Heart left ventricle (tissue), 16 donors: ENCODE measurements at regions not wholly inside any gene's neighbourhood (a gene's known extent, or its start where the extent isn't known, plus 50 kb on each side); places are given as distances from the start of the nearest gene placed in this dataset.

Experiments used
- ATAC-seq, 4 donors: fragments of 200-7000 bp; cut with Tn5 transposase; one replicate each; pipeline ENCODE4 v1.9.1; 2020 to 2022; ENCODE audit warnings: moderate library complexity in 4 of 4, mild to moderate bottlenecking in 3 of 4, moderate number of reproducible peaks in 1 of 4
- DNase-seq, 5 donors: peaks; one replicate each; pipeline ENCODE4 v3.0.0-alpha.2; 2020
- H3K27ac ChIP-seq, 12 donors: fragments of 200-600 bp; sonication (generic) in 4 of 12; one replicate each; pipeline versions ENCODE4 v1.5.0 to v1.8.0; 2016 to 2022; ENCODE audit warnings: mild to moderate bottlenecking in 2 of 12
- H3K27me3 ChIP-seq, 9 donors: fragments of 200-600 bp; sonication (generic) in 2 of 9; one replicate each; pipeline versions ENCODE4 v1.5.1 to v1.8.0; 2016 to 2022; ENCODE audit warnings: mild to moderate bottlenecking in 3 of 9
- H3K36me3 ChIP-seq, 9 donors: fragments of 200-600 bp; sonication (generic) in 2 of 9; one replicate each; pipeline versions ENCODE4 v1.5.0 to v1.8.0; 2018 to 2022; ENCODE audit warnings: mild to moderate bottlenecking in 2 of 9
- H3K4me1 ChIP-seq, 12 donors: fragments of 200-600 bp; sonication (generic) in 4 of 12; one replicate each; pipeline versions ENCODE4 v1.5.0 to v1.8.0; 2016 to 2022; ENCODE audit warnings: mild to moderate bottlenecking in 3 of 12
- H3K4me3 ChIP-seq, 12 donors: fragments of 200-600 bp; sonication (generic) in 4 of 12; one replicate each; pipeline versions ENCODE4 v1.5.0 to v1.8.0; 2017 to 2022; ENCODE audit warnings: mild to moderate bottlenecking in 9 of 12, moderate library complexity in 4 of 12
- H3K9me3 ChIP-seq, 12 donors: fragments of 200-600 bp; sonication (generic) in 4 of 12; one replicate each; pipeline versions ENCODE4 v1.5.0 to v1.8.0; 2016 to 2022; ENCODE audit warnings: mild to moderate bottlenecking in 1 of 12
- POLR2A ChIP-seq, 2 donors: fragments of 450-650 bp; IDR thresholded peaks; one replicate each; pipeline ENCODE4 v1.6.1; 2017; ENCODE audit warnings: antibody characterized with exemption in 2 of 2, mild to moderate bottlenecking in 2 of 2, moderate library complexity in 2 of 2
- WGBS, 4 donors: extraction: QIAGEN DNeasy Blood & Tissue Kit in 2 of 4; methylation state at CpG; one replicate each; pipeline versions ENCODE4 v1.1.5 to v1.1.7; 2013 to 2018; 5-methylcytosine and 5-hydroxymethylcytosine counted together
- intact Hi-C, 10 donors: fragments of 100-400 bp; cut with DNase I; formaldehyde crosslinking; loops; one replicate each; pipeline versions ENCODE4 v1.11.1 to v1.14.2; 2022
- TF ChIP-seq, protein P1 (sequence below), 12 donors: fragments of 200-600 bp; sonication (generic) in 4 of 12; IDR thresholded peaks; one replicate each; pipeline versions ENCODE4 v1.5.0 to v1.8.0; 2018 to 2022; ENCODE audit warnings: antibody characterized with exemption in 12 of 12, mild to moderate bottlenecking in 5 of 12
- donor health status: ischemic (EF 13 %, LVEDD 7.1; RV severe dilation, severe dysfunction).
- donor health status: healthy with polysubstance abuse.
- donor health status: DM: no; HTN: yes; CAD: no.
- donor health status: DM: no; HTN: no; CAD: no.
- donor health status: ischemic (EF 25% LVEDD 6.9; RV normal size, moderate dysfunction).
- donor health status: ischemic (EF 25% LVEDD 5.7; RV mildly dilated, moderate dysfunction).
- donor health status: healthy.
- donor health status: DM: yes; HTN: yes; CAD: no.
- donor health status: ischemic (EF 35%, LVEDD 5.7; RV mildly dilated, moderate dysfunction).
- donor health status: nonischemic (EF 11% LVEDD 7.7; RV severe dilation, severe dysfunction).
- donor health status: DM: yes; HTN: yes; CAD: no.
- donor health status: PGD.
- donor health status: ischemic (EF 29% LVEDD 5.4; RV normal size, mild dysfunction).
- donor health status: nonischemic (EF 23%, LVEDD 6.1; RV moderate dilation, normal function).

DNA sequence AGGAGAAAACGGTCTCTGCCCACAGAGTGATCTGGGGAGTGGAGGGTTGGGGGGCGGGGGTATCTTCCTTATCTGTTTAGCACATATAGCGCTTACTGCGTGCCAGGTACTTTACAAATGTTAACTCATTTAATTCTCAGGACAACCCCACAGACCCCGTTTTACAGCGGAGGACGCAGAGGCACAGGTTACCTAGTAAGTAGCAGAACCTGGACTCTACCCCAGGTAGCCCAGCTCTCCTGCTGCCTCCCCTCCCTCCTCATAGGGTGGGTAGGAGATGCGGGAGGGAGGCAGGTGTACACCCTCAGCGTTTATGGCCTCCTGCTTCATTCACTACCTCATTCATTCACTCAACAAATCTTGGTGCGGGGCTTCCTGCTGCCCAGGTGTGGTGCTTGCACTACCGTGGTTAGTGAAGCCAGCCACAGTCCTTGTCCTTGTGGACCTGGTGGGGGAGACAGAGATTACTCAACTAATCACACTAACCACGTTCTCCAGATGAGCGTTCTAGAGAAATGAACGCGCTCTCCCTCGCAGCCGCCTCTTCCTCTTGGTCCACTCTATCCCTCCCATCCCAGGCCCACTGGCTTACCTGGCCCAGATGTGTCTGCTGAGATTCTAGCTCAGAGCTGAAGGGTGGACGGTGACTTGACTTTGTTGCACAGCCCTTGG is 102.0 kb downstream of the IER5 start:
- TF ChIP-seq POLR2A (IDR thresholded peaks at IDR 0.05), result no peak
- TF ChIP-seq, protein P1, sequence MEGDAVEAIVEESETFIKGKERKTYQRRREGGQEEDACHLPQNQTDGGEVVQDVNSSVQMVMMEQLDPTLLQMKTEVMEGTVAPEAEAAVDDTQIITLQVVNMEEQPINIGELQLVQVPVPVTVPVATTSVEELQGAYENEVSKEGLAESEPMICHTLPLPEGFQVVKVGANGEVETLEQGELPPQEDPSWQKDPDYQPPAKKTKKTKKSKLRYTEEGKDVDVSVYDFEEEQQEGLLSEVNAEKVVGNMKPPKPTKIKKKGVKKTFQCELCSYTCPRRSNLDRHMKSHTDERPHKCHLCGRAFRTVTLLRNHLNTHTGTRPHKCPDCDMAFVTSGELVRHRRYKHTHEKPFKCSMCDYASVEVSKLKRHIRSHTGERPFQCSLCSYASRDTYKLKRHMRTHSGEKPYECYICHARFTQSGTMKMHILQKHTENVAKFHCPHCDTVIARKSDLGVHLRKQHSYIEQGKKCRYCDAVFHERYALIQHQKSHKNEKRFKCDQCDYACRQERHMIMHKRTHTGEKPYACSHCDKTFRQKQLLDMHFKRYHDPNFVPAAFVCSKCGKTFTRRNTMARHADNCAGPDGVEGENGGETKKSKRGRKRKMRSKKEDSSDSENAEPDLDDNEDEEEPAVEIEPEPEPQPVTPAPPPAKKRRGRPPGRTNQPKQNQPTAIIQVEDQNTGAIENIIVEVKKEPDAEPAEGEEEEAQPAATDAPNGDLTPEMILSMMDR (IDR thresholded peaks at IDR 0.05), result no peak
- peak in 2 of 4 donors; percentile 18 to 56 for ATAC-seq
- Histone ChIP-seq H3K9me3 (peaks cover 0 to 5% (median 0%) of the 10 kb centered on the region in 12 donors), H3K4me1 (peaks cover 0 to 11% (median 5%) of the 10 kb centered on the region in 12 donors), H3K4me3 (peak overlapping the region in 7 of 12 donors; percentile 28 to 40 (median 36)), H3K27ac (no peak overlapping the region), H3K36me3 (no peaks in the 10 kb centered on the region), H3K27me3 (peaks cover 0 to 17% (median 0%) of the 10 kb centered on the region in 9 donors)
- 60 to 73% (median 64%) methylated on average over 17 to 18 of the region's 18 CpGs for WGBS, 4 donors
- intact Hi-C loops, result loop anchor here in 9 of 10 donors (1.0 to 2.0 kb wide), 5 partner anchors 233 to 236 kb away; no protein-coding TSS in a partner anchor
- no peak for DNase-seq

DNA sequence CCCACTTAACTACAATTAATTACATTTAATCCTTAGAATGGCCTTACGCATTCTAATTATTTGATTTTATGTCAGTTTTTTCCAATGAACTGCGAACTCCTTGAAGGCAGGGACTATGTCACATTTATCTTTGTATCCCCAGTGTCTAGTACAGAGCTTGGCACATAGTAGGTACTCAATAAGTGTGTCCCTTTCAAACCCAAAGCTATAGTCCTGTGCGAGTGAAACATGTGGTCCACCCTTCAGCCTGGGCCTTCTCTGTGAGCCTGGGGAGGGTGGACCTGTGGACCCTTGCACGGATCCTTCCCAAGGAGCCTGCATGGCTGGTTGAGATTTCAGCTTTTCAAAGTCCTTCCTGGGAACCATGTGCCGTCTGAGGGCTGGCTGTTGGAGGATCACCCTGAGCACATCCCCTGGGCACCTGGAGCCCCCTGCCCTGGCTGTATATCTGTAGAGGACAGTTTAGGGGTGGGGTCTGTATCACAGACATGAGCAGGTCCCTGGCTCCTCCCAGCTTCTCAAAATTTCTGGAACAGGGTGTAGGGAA is 103.1 kb downstream of the IER5 start:
- intact Hi-C loops, result loop anchor here in 3 of 10 donors (2.0 kb wide), 2 partner anchors 233 to 235 kb away; no protein-coding TSS in a partner anchor
- Histone ChIP-seq H3K4me1 (peaks cover 0 to 11% (median 5%) of the 10 kb centered on the region in 12 donors), H3K27ac (no peak overlapping the region), H3K4me3 (no peak overlapping the region), H3K36me3 (no peaks in the 10 kb centered on the region), H3K9me3 (peaks cover 0 to 5% (median 0%) of the 10 kb centered on the region in 12 donors), H3K27me3 (peaks cover 0 to 17% (median 0%) of the 10 kb centered on the region in 9 donors)
- WGBS, 4 donors, result 87 to 92% (median 90%) methylated on average over 5 of the region's 5 CpGs
- ATAC-seq (no peak), DNase-seq (no peak)
- TF ChIP-seq POLR2A (IDR thresholded peaks at IDR 0.05), result no peak
- TF ChIP-seq, protein P1 (IDR thresholded peaks at IDR 0.05), result no peak

DNA sequence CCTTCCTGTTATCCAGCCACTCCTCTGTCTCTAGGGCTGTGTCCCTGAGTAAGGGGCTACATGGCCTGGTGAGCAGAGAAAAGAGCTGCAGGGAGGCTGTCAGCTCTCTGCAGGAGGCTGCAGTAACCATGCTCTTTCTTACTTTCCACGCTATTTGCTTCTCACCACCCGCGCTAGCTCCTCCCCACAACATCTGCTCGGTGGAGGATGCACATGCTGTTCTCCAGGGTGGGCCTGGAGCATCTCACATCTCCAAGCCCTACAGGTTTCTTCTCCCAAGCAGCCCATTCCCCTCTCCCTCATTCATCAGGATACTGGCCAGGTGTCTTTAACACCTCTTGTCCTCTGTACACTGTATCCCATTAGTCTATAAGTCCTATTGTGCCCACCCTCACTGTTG is 103.8 kb downstream of the IER5 start:
- peaks cover 0 to 5% (median 0%) of the 10 kb centered on the region in 12 donors for H3K9me3 ChIP-seq
- no peak overlapping the region for H3K27ac ChIP-seq
- no peak for ATAC-seq
- intact Hi-C loops, result no loop called here
- no peak overlapping the region for H3K4me3 ChIP-seq
- TF ChIP-seq, protein P1 (IDR thresholded peaks at IDR 0.05), result no peak
- no peak for TF ChIP-seq POLR2A (IDR thresholded peaks at IDR 0.05)
- peaks cover 0 to 15% (median 0%) of the 10 kb centered on the region in 9 donors for H3K27me3 ChIP-seq
- DNase-seq, result no peak
- H3K4me1 ChIP-seq, result peaks cover 0 to 11% (median 5%) of the 10 kb centered on the region in 12 donors
- H3K36me3 ChIP-seq, result no peaks in the 10 kb centered on the region
- WGBS, 4 donors, result 69 to 80% (median 76%) methylated on average over 4 of the region's 4 CpGs

DNA sequence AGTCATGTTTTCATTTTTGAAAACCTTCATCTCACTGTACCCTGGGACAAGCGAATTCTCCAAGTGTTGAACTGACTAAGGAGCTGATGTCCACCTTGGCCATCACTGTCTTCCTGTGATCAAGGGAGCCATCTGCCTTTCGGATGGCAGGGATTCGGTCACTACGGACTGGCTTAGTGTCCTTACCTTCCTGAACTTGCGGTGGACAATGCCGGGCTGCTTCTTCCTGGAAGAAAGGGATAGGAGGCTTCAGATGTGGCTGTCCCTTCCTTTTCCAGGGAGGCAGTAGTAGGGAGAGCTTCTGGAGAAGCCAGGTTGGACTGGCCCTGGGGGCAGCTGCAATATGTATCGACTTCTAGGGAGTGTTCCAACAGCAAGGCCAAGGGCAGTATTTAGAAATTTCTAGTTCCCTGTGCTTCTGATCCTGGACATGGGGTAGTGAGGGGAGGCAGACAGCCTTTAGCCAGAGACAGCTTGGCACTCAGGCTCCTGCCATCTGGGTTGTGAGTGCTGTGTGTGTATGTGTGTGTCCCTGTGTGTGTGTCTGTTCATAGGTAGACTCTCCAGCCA is 114.6 kb downstream of the IER5 start:
- peaks cover 0 to 12% (median 2%) of the 10 kb centered on the region in 12 donors for H3K9me3 ChIP-seq
- no peaks in the 10 kb centered on the region for H3K36me3 ChIP-seq
- DNase-seq (no peak), ATAC-seq (no peak)
- H3K27ac ChIP-seq, result no peak overlapping the region
- intact Hi-C loops, result no loop called here
- H3K27me3 ChIP-seq, result peaks cover 0 to 3% (median 0%) of the 10 kb centered on the region in 9 donors
- TF ChIP-seq, protein P1 (IDR thresholded peaks at IDR 0.05), result no peak
- 72 to 87% (median 81%) methylated on average over 7 of the region's 7 CpGs for WGBS, 4 donors
- peaks cover 0 to 15% (median 1%) of the 10 kb centered on the region in 12 donors for H3K4me1 ChIP-seq
- no peak overlapping the region for H3K4me3 ChIP-seq
